GM18867 (cell line): ENCODE measurements at regions not wholly inside any gene's neighbourhood (a gene's known extent, or its start where the extent isn't known, plus 50 kb on each side); places are given as distances from the start of the nearest gene placed in this dataset.
"Not testable (repeated sequence)": the region's sequence is repeated elsewhere in the genome, so short reads cannot be mapped to it uniquely, and the experiment has no call there.

Source experiments
- ATAC-seq: cut with Tn5 transposase; IDR thresholded peaks from one replicate; pipeline ENCODE4 v1.9.1; 2021; ENCODE audit warnings: mild to moderate bottlenecking, moderate library complexity; ENCODE audit not compliant: unreplicated experiment

DNA sequence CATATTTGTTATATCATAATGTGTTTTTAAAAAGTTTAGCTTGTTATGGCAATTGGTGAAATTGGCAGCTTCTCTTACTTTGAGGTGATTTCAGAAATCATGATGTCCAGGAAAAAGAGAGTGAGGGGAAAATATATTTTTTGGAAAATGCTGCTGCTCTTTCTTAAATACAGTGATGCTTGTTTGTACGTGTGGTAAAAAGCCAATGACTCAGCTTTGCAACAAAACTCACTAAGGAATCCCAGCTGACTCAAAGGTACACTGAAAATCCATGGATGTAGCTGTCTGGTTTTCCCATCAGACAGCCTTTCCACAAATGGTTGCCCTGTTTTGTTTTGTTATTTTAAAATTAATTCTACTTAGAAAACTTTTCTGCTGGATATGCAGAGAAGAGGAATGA lies 306.4 kb upstream of the PAPPA start:
- ATAC-seq = no peak

DNA sequence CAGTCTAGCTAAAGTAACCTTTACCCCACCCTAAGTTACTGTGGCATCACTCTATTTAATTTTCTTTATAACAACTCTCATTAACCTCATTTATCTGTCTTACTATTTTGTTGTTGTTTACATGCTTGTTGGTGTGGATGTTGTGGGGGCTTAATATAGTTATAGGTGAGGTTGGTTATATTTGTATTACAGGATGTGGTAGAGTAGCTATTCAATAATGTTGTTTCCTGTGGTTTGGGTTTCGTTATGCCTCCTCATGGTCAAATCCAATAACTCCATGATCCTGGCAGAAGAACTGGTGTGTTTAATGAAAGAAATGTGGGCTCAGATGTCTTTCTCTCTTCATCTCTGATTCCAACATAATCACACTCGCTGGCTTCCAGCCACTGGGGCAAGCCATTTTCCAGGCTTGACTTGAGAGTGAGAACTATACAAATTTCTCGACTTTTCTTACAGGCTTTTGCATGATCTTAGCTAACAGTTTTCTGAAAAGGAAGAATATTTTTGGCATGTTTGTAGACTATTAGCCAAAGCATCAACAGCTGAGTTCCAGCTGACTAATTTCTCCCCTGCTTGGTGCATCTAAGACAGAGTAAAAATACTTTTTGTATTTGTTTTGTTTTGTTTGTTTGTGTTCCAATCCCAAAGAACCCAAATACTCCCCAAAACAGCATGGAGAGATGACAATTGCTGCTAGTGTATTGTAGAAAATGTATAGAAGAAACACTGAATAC lies 303.7 kb upstream of the PAPPA start:
- peak; percentile 48 for ATAC-seq

DNA sequence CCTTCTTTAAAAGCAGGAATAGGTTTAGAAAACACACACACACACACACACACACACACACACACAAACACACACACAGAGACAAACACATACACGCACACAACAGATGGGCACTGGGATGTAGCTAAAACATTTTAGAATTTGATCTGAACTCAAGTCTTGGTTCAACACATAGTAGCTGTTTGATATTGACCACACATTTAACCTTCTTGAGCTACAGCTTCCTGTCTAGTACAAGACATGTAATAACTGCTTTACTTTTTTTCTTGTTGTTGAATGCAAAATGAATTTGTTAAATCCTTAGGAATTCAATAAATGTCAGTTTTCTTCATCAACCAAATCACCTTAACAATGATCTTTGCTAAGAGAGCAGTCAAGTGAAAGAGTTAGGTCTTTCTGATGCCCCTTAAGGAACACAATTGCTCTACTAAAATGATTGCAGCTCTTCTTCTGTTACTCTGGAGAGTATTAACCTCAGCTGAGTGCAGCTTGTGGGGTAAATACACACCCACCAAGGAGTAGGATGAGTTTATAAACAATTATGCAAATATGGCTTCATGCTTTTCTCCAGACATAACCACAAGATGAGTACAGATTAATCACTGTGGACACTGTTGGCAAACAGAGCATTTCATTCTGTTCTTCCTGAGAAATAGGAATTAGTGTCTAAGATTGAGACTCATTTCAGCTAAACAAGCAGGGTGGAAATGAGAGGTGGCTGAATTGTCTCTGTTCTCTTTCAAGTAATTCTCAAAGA lies 302.9 kb upstream of the PAPPA start:
- no peak for ATAC-seq

DNA sequence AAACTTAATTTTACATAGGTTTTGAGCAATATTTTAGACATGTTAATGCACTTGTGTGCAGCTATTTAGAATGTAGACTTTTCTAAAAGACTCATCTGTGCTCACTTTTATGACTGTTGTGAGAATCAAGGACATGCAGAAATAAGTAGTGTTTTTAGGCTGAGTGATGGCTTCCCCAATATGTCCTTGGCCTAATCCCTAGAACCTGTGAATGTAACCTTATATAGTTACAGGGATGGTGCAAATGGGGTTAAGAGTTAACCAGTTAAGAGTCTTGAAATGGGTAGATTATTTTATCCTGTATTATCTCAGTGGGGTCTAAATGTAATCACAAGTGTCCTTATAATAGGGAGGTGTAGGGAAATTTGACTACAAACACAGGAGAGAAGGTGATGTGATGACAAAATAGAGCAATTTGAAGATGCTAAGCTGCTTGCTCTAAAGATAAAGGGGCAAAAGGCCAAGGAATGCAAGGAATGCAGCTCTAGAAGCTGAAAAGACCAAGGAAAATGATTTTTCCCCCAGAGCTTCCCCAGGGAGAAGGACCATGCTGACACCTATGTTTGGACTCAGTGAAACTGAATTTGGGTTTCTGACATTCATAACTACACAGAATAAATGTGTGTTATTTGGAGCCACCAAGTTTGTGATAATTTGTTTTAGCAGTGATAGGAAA lies 298.0 kb upstream of the PAPPA start:
- ATAC-seq = no peak

- ATAC-seq = not testable (repeated sequence)
Observed at GRCh38 chr9:115858421-115858820, 295.2 kb upstream of the PAPPA start.

- ATAC-seq = no peak
Observed at GRCh38 chr9:115862021-115862420, 291.6 kb upstream of the PAPPA start.

DNA sequence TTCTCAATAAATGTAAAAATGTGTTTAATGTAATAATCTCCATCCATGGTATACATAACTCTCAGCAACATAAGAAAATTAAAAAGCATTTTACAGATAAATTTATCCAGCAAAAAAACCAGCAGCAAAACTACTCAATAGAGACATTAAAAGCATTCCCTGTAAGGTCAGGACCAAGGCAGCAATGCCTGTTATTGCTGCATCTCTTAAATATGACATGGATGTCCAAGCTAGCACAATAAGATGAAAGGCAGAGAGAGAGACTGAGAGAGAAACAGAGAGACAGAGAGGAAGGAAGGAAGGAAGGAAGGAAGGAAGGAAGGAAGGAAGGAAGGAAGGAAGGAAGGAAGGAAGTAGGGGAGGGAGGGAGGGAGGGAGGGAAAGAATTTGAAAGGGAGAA lies 289.0 kb upstream of the PAPPA start:
- no peak for ATAC-seq

GRCh38 chr9:115867326-115867725 lies 286.3 kb upstream of the PAPPA start:
- no peak for ATAC-seq

- no peak for ATAC-seq
Observed at GRCh38 chr9:115877852-115878438, 275.6 kb upstream of the PAPPA start.

DNA sequence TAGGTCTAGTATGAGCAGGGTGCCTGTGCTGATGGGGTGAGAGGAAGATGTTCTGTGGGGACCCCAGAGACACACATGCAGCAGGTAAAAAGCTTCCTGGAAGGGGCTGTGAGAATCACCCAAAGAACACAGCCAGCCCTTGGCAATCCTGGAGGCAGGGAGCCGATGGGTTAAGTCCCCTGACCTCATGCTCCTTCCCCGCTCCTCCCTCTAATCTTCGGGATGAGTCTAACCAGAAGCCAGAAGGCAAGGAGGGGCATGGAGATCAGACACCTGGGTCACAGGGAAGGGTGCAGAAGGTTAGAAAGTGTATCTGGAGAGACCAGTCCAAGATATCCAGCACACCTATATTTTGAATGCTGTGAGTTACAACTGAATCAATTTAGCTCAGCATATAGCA lies 274.1 kb upstream of the PAPPA start:
- ATAC-seq = no peak

- no peak for ATAC-seq
Observed at GRCh38 chr9:115880221-115880885, 273.2 kb upstream of the PAPPA start.

DNA sequence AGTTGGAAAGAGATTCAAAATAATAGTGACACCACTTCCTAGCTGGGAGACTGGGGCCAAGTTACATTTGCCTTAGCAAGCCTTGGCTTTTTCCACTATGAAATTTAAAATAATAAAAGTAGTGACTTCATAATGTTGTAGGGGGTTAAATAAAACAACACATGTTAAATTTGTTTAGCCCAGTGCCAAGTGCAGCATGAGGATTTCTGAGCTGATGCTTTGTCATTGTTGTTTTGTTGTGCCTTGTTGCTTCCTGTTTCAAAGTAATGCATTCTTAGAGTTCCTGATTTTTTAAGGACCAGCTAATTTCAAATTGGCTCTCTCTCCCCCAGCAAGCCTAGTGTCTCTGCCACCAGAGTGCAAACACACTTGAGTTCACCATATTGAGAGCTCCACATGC lies 270.7 kb upstream of the PAPPA start:
- no peak for ATAC-seq

DNA sequence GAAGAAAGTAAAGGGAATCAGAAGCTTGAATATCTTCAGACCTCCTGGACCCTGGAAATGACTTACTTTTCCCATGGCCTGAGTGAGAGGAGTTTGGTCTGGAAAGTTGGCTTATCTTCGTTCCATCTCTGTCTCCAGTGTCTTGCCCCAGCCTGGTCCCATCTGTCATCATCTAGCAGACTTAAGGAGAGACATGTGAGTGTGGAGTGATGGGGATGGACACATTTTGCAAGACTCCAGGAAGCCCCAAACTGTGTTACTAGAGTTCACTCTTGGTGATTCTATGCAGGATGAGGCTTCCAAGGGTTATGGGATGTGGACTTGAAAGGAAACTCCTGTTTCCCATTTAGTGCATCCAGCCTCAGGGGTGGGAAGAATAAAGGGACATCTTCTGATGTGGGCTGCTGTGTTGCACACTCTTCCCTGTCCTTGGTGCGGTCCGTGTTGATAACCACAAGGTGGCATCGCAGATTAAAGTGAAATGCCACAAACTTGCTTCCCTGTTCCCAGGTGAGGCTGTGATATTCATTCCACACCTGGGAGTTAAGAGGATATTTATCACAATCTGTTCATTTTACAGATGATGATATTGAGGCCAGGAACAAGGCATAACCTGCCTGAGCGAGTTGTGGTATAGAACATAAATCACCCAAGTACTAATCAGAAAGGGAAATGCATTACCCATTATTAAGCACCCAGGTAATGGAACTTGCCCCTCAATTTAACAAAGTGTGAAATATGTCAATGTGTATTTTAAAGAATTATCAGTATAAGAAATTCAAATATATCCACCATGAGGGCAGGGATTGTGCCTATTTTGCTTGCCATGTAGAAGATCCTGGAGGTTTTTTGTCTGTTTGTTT lies 269.9 kb upstream of the PAPPA start:
- no peak for ATAC-seq

GRCh38 chr9:115884846-115885245 lies 268.7 kb upstream of the PAPPA start:
- ATAC-seq = no peak

DNA sequence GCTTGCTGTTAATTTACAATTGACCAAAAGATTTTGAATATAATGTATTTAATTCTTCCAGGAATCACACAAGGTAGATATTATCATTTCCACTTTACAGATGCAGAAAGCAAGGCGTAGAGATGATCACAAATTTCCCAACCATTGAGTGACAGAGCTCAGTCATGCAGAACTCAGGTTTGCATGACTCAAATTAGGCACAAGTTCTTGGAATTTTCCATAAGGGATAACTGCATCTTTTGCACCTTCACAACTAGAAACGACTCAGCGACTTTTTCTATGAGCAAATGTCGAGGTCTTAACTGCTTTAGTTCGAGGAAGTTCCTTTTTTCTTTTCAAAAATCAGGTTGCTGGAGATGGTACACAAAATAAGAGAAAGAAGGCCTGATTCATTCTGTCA lies 265.5 kb upstream of the PAPPA start:
- ATAC-seq = no peak

GRCh38 chr9:115891929-115892328 lies 261.7 kb upstream of the PAPPA start:
- no peak for ATAC-seq

DNA sequence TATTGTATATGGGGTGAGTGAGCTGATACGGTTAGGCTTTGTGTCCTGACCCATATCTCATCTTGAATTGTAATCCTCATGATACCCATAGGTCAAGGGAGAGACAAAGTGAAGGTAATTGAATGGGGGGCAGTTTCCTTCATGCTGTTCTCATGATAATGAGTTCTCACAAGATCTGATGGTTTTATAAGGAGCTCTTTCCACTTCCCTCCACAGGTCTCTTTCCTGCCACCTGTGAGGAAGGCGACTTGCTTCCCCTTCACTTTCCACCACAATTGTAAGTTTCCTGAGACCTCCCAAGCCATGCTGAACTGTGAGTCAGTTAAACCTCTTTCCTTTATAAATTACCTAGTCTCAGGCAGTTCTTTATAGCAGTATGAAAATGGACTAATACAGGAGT lies 255.1 kb upstream of the PAPPA start:
- not testable (repeated sequence) for ATAC-seq

- ATAC-seq = no peak
Observed at GRCh38 chr9:115900698-115901097, 252.9 kb upstream of the PAPPA start.

GRCh38 chr9:115910959-115911358 lies 242.6 kb upstream of the PAPPA start:
- ATAC-seq = no peak

GRCh38 chr9:115912086-115912485 lies 241.5 kb upstream of the PAPPA start:
- no peak for ATAC-seq
